HL-60/S4 (cell line): ENCODE measurements at regions not wholly inside any gene's neighbourhood (a gene's known extent, or its start where the extent isn't known, plus 50 kb on each side); places are given as distances from the start of the nearest gene placed in this dataset.

Experiments
- in situ Hi-C: fragments of 300-500 bp; cut with MboI; formaldehyde crosslinking; loops from 2 replicates; pipeline ENCODE4 v1.14.3; 2022; ENCODE audit warnings: low sequenced_read_pairs

DNA sequence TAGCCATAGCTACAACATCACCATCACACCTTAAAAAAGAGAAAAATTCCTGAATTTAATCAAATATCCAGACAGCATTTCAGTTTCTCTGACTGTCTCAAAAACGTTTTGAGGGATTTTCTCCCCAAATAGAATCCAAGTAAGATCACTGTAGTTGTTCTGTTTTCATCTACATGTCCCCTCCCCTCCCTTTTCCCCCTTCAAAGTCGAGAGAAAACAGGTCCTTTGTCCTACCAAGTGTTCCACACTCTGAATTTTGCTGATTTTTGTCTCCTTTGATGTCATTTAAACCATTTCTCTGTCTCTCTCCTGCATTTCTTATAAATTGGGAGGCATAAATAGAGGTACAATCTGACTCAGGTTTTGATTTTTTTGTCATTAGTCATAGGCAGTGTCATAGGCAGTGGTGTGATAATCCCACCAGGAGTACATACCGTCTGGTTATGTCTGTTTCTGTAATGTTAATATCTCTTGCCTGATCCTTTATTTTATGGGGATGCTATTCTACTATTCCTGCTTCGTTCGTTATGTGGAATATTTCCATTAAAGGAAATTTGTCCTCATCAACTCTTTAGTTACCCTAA is 348.6 kb downstream of the PTTG2 start:
- in situ Hi-C loops, result loop anchor here (25.0 kb wide), 1 partner anchor 247 kb away; no protein-coding TSS in a partner anchor

DNA sequence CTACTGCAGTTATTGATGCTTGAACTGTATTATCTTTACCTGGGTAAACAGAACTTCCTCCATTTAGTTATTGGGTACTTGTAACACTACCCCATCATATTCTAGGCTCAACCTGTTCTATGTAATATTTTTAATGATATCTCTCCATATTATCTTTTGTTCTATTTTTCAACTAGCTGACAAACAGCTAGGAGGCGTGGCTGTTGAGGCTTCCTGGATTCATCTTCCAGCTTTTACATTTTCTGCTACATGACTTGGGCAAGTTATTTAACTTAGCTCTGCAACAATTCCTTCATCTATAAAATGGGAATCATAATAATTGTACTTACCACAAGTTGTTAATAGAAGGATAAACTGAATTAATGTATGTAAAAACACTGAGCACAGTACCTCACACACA is 349.3 kb downstream of the PTTG2 start:
- in situ Hi-C loops, result loop anchor here (25.0 kb wide), 1 partner anchor 247 kb away; no protein-coding TSS in a partner anchor

DNA sequence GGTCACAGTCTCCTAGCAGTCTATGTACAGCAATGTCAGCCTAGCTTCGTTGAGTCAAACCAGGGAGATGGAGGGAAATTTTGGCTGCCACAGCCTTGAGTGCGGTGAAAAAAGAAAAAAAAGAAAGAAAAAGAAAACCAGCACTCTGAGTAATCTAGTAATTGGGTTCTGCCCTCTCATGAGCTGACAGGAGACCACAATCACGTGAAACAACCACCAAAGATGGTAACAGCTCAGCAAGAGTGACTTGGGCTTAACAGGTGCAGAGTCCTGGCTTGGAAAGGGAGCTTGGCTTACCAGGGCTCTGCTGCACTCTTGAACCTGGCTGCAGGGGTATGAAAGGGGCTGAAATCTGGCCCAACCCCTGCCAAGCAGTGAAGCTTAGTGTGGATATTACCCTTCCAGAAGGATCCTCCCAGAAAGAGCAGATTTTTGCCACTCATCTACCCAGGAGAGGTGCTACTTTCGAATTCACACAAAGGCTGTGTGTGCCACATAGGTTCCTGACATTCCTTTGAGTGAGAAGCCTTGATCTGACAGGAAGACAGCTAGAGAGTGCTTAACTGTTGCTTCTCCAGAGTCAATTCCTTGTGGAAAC is 350.3 kb downstream of the PTTG2 start:
- in situ Hi-C loops, result loop anchor here (10.0 to 25.0 kb wide), 2 partner anchors 248 to 364 kb away; no protein-coding TSS in a partner anchor

DNA sequence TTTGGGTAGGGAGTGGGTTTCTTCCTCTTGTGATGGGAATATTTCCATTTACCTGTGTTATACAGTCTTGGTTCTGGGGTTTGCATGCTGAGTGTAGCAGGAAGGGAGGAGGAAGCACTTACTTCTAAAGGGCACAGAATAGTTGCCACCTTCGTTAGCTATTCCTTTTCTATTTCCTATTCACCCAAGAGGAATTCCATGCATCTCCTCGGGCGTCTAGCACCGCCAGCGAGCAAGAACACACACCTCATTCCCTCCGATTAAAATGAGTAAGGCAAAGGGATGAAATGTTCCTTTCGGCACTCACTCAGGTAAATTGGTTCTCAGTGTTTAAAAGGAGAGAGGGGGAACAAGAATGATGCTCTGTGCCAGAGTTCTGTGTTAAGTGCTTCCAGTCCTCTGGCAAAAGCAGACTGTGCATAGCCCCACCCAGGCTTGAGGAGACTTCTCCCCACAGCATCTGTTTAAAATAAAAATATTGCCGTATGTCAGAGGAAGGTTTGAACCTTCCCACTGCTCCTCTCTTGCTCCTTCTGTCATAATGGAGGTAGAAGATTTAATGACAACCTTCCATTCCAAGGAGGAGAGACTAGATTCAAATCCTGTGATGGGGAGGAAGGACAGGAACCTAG is 351.4 kb downstream of the PTTG2 start:
- in situ Hi-C loops, result loop anchor here (10.0 to 25.0 kb wide), 2 partner anchors 249 to 363 kb away; no protein-coding TSS in a partner anchor

DNA sequence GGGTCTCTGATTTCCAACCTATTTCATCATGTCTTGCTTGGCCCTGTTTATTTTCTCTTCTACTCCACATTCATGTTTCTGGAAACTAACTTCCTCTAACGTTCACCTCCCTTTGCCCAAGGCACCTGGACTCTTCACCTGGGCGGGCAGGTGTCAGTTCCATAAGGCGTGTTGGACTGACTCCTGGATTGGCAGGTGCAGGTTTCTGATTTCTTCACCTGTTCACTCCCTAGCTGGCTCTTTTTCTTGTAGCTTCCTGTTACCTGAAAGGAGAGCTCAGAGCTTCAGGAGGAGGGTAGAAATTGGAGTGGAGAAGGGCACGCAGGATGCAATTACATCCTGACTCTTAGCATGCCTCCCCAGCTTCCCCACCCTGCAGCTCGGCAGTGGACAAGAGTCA is 350.8 kb upstream of the KLF3 start:
- in situ Hi-C loops, result loop anchor here (10.0 to 25.0 kb wide), 2 partner anchors 251 to 362 kb away; no protein-coding TSS in a partner anchor

DNA sequence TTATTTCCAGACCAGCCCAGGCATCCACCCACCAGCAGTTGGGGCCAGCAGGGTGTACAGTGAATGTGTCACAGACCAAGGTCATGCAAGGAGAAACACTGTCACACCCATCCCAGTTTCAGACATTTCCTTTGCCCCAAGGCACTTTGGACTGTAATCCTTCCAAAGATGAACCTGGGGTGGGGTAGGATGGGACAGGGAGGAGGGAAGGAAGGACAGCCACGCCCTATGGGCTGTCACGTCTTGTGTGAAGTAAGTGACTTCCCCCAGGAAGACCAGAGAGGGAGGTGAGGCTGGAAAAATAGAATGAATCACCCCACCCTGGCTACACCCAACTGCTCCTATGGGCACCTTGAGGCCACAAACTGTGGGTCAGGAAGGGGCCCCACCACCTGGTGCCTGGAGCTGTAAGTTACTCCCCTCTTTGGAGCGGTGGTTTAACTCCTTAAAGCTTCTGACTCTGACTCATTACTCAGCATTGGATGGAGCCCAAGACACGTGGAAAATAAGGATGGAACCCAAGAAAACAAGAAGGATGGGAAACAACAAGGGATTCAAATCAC is 349.9 kb upstream of the KLF3 start:
- in situ Hi-C loops, result loop anchor here (10.0 to 25.0 kb wide), 2 partner anchors 252 to 361 kb away; no protein-coding TSS in a partner anchor

DNA sequence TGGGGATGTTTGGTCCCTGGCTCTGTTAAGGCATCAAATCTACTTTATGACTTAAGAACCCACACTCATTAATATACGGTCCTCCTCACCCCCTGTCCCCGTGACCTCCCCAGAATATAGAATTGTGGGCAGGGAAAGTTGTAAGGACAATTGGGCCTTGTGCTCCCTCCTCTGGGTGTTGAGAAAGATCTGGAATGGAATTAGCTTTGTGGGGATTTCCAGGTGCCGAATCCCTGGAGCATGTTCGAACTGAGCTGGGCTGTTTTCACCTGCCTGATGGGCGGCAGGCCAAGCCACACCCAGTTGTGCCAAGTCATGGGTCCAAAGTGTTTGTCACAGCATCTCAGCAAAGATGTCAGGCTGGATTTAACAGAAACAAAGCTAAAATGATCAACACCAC is 349.3 kb upstream of the KLF3 start:
- in situ Hi-C loops, result loop anchor here (10.0 to 25.0 kb wide), 2 partner anchors 252 to 360 kb away; no protein-coding TSS in a partner anchor

DNA sequence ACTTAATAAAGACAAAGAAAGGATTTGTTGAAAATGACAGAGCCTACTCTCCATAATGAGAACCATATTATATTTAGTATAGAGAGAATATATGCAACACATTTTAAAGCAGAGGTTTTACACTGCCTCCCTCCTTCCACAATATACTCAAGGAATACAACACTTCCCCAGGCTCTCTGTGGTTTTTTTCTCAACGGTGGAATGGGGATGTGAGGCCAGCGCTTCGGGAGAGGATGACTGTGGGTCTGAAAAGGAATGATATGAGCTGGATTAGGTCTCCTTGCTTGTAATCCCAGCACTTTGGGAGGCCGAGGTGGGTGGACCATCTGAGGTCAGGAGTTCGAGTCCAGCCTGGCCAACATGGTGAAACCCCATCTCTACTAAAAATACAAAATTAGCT is 348.7 kb upstream of the KLF3 start:
- in situ Hi-C loops, result loop anchor here (10.0 to 25.0 kb wide), 2 partner anchors 253 to 360 kb away; no protein-coding TSS in a partner anchor

DNA sequence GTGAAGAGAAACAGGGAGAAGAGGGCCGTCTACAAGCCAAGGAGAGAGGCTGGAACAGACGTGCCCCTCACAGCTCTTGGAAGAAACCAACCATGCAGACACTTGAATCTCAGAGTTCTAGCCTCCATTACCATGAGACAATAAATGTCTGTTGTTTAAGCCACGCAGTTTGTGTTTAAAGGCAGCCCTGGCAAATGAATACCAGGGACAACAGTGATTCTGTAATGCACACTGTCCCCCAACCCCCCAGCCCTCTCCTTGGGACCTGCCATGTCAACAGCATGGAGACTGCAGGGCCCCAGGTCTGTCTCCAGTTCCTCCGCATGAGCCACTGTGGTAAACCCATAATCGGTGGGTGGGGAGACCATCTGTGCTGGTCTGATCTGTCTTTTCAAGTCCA is 348.0 kb upstream of the KLF3 start:
- in situ Hi-C loops, result loop anchor here (10.0 to 25.0 kb wide), 2 partner anchors 254 to 359 kb away; no protein-coding TSS in a partner anchor

DNA sequence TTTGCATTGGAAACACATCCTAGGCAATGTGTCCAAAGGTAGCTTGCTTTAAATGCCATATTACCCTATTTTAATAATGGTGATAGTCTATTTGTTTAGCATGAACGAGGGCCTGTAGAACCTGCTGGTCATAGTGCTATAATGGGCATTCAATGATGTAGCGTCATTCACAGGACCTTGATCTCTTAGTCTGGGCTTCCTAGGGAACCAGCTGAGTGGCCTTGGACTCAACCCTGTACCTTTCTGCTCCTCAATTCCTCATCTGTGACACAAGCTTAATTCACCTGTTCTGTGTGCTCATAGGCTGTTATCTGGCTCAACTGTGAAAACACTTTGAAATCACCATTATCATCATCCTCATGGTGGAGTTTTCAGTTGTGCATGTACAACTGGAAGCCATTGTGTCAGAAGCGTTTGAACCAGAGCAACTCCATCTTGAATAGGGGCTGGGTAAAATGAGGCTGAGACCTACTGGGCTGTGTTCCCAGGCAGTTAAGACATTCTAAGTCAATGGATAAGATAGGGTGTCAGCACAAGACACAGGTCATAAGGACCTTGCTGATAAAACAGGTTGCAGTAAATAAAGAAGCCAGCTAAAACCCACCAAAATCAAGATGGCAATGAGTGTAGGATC is 346.8 kb upstream of the KLF3 start:
- in situ Hi-C loops, result loop anchor here (10.0 to 25.0 kb wide), 2 partner anchors 255 to 358 kb away; no protein-coding TSS in a partner anchor

DNA sequence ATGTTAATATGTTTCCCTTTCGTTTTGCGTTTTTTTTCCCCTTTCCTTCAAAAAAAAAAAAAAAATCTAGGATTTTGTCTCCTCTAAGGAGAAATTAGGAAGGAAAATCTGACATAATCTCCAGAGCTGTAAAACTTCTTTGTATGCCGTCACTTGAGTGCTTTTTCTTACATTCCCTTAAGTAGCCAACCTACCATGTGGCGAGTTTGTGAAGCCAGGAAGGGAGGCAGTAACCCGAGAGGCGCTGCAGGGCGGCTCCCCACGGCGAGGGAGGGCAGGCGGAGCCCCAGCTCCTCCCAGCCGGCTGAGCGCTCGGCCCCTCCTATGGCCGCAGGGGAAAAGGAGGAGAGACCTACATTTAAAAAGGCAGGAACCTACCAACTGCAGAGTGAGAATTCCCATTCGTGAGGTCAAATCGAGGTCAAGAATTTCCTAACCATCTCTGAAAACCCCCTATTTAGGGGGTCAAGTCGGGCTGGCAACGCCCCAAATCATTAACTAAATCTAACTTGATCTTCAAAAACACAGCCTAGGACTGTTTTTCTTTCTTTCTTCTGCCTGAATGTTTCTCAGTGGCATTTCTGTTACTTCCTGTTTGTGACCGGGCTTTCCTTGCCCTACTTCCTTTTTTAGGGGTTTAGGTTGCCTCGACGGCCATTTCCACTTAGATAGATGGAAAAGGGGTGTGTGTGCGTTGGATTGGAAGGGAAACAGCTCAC is 345.1 kb upstream of the KLF3 start:
- in situ Hi-C loops, result loop anchor here (10.0 to 25.0 kb wide), 2 partner anchors 257 to 356 kb away; no protein-coding TSS in a partner anchor

DNA sequence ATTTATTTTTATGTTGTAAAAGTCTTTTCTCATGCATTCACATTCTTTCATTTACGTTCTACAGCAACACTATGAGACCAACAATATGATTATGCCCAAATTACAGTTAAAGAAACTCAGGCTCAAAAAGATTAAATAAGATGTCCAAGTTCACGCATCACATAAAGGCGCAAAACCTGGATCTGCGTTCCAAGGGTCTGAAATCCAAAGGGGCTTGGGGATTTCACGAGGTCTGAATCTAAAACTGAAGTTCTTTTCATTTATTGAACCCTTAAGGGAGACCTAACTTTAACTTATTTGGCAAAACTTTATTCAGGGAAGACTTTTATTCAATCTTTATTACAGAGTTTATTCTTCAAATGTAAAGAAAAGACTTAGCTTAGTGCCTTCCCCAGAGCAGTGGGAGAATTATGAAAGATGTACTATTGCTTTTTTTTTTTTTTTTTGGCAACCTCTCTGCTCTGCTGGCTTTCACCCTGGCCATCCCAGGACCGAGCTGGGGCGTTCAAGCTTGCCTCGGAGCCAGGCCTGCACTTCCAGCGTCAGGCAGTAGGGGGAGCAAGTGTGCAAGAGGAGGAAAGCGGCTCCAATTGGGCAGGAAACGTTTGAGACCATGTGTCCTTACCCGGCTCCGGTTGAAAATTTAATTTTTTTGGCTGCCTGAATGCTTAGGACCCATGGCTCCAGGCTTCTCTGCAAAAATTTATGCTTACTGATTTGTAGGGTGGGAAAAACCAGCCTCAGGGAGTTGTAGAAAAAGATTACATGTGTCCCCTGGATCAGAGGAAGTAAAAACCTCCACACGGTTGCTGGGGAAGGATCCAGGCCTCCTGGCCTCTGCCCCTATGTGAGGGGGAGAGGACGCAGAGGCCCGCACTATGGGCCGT is 344.3 kb upstream of the KLF3 start:
- in situ Hi-C loops, result loop anchor here (10.0 to 25.0 kb wide), 2 partner anchors 257 to 355 kb away; no protein-coding TSS in a partner anchor

DNA sequence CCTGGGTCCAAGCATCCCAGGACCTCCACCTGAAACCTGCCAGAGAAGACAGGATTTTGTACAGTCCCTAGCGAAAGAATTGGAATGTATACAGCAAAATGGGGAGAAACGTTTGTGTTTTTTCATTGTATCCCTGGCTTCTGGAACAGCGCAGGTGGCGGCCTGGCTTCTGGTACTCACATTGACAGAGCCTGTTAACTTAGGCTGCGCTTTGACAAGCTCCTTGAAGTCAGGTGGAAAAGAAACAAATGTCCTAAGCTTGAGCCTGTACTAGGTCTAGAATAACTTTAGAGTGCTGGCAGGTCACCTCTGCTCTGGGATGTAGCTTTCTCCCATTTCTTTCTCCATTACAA is 343.7 kb upstream of the KLF3 start:
- in situ Hi-C loops, result loop anchor here (25.0 kb wide), 1 partner anchor 258 kb away; no protein-coding TSS in a partner anchor

DNA sequence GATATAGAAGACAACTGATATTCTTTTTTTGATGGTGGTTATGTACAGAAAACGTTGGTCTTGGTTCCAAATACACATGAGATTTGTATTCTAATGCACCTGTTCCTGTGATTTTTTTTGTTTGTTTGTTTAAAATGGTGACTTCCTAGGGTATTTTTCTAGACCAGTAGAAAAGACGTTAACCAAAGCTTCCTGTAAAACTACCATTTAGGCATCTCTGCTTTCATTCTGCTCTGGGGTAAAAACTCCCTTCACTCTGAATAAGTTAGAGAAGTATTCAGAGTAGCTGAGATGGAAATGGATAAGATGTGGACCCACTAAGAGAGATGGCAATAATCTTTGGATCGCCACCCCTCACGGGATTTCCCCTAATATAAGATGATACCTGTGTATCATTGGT is 343.2 kb upstream of the KLF3 start:
- in situ Hi-C loops, result loop anchor here (25.0 kb wide), 1 partner anchor 259 kb away; no protein-coding TSS in a partner anchor

DNA sequence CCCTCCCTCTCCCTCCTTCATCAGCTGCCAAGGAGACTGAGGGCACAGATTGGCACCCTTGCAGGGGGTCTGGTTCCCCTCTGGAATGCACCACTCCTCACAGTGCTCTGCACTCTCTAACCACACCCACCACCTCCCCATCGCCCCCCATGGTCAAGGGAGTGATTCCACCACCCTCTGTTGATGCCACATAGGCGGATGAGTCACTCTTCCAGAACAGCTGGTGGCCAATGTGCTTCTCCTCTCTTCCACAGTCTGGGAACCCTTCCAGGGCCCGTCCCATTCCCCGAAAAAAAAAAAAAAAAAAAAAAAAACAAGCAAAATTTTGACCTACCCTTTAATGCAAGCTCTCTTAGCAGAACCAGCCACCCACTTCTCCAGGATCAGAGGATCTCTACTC is 341.3 kb upstream of the KLF3 start:
- in situ Hi-C loops, result loop anchor here (25.0 kb wide), 1 partner anchor 260 kb away; no protein-coding TSS in a partner anchor

DNA sequence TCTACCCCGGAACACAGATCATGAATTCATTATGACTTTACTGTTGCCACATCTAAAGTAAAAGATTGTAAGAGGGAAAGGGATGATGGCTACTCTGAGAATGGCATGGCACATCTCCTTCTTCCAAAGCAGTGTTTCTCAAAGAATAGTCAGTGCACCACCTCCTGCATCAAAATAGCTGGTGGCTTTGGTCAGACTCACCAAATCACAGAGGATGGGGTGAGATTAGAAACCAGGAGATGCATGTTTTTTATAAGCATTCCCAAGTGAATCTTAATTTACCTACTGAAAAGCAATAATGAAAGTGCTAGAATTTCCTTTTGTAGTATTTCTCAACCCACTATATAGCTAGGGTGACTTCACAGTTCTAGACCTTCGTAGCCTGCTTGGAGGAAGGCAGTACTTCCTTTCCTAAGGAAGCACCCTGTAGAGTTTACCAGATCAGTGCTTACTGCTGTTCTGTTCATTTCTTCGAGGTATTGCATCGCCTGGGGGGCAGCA is 340.8 kb upstream of the KLF3 start:
- in situ Hi-C loops, result loop anchor here (25.0 kb wide), 1 partner anchor 261 kb away; no protein-coding TSS in a partner anchor

DNA sequence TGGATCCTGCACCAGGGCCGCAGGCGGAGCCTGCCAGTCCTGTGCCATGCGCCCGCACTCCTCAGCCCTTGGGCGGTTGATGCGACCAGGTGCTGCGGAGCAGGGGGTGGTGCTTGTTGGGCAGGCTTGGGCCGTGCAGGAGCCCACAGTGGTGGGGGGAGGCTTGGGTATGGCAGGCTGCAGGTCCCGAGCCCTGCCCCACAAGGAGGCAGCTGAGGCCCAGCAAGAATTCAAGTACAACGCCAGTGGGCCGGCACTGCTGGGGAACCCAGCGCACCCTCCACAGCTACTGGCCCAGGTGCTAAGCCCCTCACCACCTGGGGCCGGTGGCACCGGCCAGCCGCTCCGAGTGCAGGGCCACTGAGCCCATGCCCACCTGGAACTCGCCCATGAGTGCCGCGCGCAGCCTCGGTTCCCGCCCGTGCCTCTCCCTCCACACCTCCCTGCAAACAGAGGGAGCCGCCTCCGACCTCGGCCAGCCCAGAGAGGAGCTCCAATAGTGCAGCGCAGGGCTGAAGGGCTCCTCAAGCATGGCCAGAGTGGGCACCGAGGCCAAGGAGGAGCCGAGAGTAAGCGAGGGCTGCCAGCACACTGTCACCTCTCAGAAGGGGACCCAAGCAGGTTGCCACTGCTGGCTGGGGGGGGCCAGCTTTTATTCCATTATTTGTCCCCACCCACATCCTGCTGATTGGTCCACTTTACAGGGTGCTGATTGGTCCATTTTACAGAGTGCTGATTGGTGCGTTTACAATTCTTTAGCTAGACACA is 339.0 kb upstream of the KLF3 start:
- in situ Hi-C loops, result loop anchor here (25.0 kb wide), 1 partner anchor 263 kb away; no protein-coding TSS in a partner anchor

DNA sequence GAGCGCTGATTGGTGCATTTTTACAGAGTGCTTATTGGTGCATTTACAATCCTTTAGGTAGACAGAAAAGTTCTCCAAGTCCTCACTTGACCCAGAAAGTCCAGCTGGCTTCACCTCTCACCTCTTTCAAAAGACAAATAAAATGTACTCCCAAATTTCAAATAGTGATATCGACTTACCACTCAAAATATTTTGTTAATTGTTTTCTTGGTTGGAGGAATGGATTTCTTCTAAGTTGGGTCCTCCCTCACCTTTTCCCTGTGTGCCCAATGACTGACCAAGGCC is 338.4 kb upstream of the KLF3 start:
- in situ Hi-C loops, result no loop called here
